Astrocyte (in vitro differentiated cells and primary cell): ENCODE measurements at regions not wholly inside any gene's neighbourhood (a gene's known extent, or its start where the extent isn't known, plus 50 kb on each side); places are given as distances from the start of the nearest gene placed in this dataset.

Source experiments
- CTCF ChIP-seq: IDR thresholded peaks from 2 replicates; pipeline ENCODE4 v1.5.1; 2011; ENCODE audit warnings: low read depth, mild to moderate bottlenecking, inconsistent platforms, low read length, moderate library complexity; ENCODE audit not compliant: insufficient read depth
- EZH2 ChIP-seq: IDR thresholded peaks from 2 replicates; pipeline ENCODE4 v1.6.1; 2012; ENCODE audit warnings: mild to moderate bottlenecking, low read length, inconsistent platforms; ENCODE audit not compliant: insufficient read depth

DNA sequence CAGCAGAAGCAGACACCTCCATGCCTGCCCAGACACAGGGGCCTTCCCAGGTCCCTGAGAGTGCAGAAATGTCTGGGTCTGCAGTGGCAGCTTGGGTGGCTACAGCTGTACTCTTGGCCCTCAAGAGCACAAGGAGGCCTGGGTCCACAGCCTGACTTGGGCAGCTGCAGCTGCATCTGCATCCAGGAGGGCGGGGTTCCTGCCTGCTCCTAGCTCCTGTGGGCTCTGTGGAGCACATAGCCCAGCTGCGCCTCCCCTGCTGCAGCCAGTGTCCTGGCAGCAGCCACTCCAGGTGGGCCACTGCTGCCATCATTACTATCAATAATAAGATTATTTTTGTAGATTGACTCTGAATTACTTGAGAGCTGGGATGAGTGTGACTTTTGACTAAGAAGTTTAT, 162.0 kb upstream of the PTCH1 start:
- no peak for TF ChIP-seq EZH2
- no peak for TF ChIP-seq CTCF
